Endothelial cell of hepatic sinusoid (primary cell): ENCODE measurements at regions not wholly inside any gene's neighbourhood (a gene's known extent, or its start where the extent isn't known, plus 50 kb on each side); places are given as distances from the start of the nearest gene placed in this dataset.

ENCODE experiments used
- in situ Hi-C: cut with HindIII; loops from 2 replicates; pipeline ENCODE4 v1.10.0; 2017; ENCODE audit warnings: low sequenced_read_pairs

GRCh38 chr3:99023590-99024192 lies 122.2 kb upstream of the DCBLD2 start:
- in situ Hi-C loops, result no loop called here

- in situ Hi-C loops, result no loop called here
Measured at GRCh38 chr3:99021466-99021865, 120.0 kb upstream of the DCBLD2 start.

- in situ Hi-C loops, result no loop called here
Measured at GRCh38 chr3:99016452-99016851, 115.0 kb upstream of the DCBLD2 start.

GRCh38 chr3:99013777-99014315 lies 112.4 kb upstream of the DCBLD2 start:
- in situ Hi-C loops, result no loop called here

- in situ Hi-C loops, result no loop called here
Measured at GRCh38 chr3:99013077-99013476, 111.6 kb upstream of the DCBLD2 start.

- in situ Hi-C loops, result no loop called here
Measured at GRCh38 chr3:99012051-99012450, 110.6 kb upstream of the DCBLD2 start.

GRCh38 chr3:99009851-99010250 lies 108.4 kb upstream of the DCBLD2 start:
- in situ Hi-C loops, result loop anchor here (5.0 to 10.0 kb wide), 2 partner anchors 82 to 405 kb away; no protein-coding TSS in a partner anchor

- in situ Hi-C loops, result loop anchor here (5.0 to 10.0 kb wide), 2 partner anchors 86 to 402 kb away; no protein-coding TSS in a partner anchor
Measured at GRCh38 chr3:99006686-99007085, 105.2 kb upstream of the DCBLD2 start.

GRCh38 chr3:98999675-99000074 lies 98.2 kb upstream of the DCBLD2 start:
- in situ Hi-C loops, result loop anchor here (10.0 kb wide), 1 partner anchor 395 kb away; no protein-coding TSS in a partner anchor

GRCh38 chr3:98994128-98994762 lies 92.8 kb upstream of the DCBLD2 start:
- in situ Hi-C loops, result no loop called here

GRCh38 chr3:98991393-98991792 lies 89.9 kb upstream of the DCBLD2 start:
- in situ Hi-C loops, result no loop called here

- in situ Hi-C loops, result no loop called here
Measured at GRCh38 chr3:98990657-98991056, 89.2 kb upstream of the DCBLD2 start.

- in situ Hi-C loops, result loop anchor here (10.0 kb wide), 1 partner anchor 131 kb away; no protein-coding TSS in a partner anchor
Measured at GRCh38 chr3:98986073-98986472, 84.6 kb upstream of the DCBLD2 start.

- in situ Hi-C loops, result loop anchor here (10.0 kb wide), 1 partner anchor 131 kb away; no protein-coding TSS in a partner anchor
Measured at GRCh38 chr3:98985431-98985830, 83.9 kb upstream of the DCBLD2 start.

GRCh38 chr3:98984024-98984423 lies 82.5 kb upstream of the DCBLD2 start:
- in situ Hi-C loops, result loop anchor here (5.0 to 10.0 kb wide), 2 partner anchors 87 to 129 kb away; no protein-coding TSS in a partner anchor

- in situ Hi-C loops, result loop anchor here (5.0 to 10.0 kb wide), 2 partner anchors 85 to 128 kb away; no protein-coding TSS in a partner anchor
Measured at GRCh38 chr3:98982351-98982750, 80.9 kb upstream of the DCBLD2 start.

- in situ Hi-C loops, result loop anchor here (5.0 to 10.0 kb wide), 2 partner anchors 84 to 126 kb away; no protein-coding TSS in a partner anchor
Measured at GRCh38 chr3:98980915-98981596, 79.6 kb upstream of the DCBLD2 start.

- in situ Hi-C loops, result no loop called here
Measured at GRCh38 chr3:98979296-98979695, 77.8 kb upstream of the DCBLD2 start.

- in situ Hi-C loops, result no loop called here
Measured at GRCh38 chr3:98978068-98978811, 76.7 kb upstream of the DCBLD2 start.

- in situ Hi-C loops, result no loop called here
Measured at GRCh38 chr3:98977520-98977919, 76.0 kb upstream of the DCBLD2 start.

GRCh38 chr3:98974442-98974841 lies 72.9 kb upstream of the DCBLD2 start:
- in situ Hi-C loops, result no loop called here
